AG09319 (cell line): ENCODE measurements at regions not wholly inside any gene's neighbourhood (a gene's known extent, or its start where the extent isn't known, plus 50 kb on each side); places are given as distances from the start of the nearest gene placed in this dataset.
"Not testable (repeated sequence)": the region's sequence is repeated elsewhere in the genome, so short reads cannot be mapped to it uniquely, and the experiment has no call there.

Experiments used
- DNase-seq: peaks from one replicate; pipeline ENCODE4 v3.0.0-alpha.2; 2010; ENCODE audit warnings: low read depth; ENCODE audit errors: extremely low read depth
- CTCF ChIP-seq: IDR thresholded peaks from 2 replicates; pipeline ENCODE4 v1.5.1; 2011; ENCODE audit warnings: low read depth, mild to moderate bottlenecking, inconsistent platforms, low read length, moderate library complexity

- no peak for DNase-seq
- no peak for TF ChIP-seq CTCF
Measured at GRCh38 chr16:87032554-87032953, 284.6 kb downstream of the C16orf95 start.

DNA sequence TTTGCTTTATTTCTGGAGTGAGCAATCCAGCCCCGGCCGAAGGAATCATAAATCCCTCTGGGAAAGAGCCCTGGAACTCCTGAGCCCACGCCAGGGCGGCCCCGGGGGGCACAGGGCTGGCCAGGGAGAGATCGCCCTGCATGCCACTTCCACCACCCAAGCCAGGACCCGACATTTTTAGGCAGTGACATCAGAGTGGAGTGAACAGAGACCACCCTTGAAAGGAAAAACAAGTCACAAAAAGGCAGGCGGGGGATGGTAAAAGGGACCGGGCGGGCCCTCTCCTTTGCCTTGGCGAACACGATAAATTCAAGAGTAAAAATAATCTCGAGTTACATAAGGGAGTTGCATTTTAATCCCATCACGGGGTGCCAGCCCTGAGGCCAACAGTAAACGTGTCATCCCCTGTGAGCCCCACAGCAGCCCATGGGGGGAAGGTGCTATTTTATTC, 284.1 kb downstream of the C16orf95 start:
- DNase-seq: no peak
- TF ChIP-seq CTCF: no peak

- no peak for TF ChIP-seq CTCF
- no peak for DNase-seq
Measured at GRCh38 chr16:87033541-87034300, 283.5 kb downstream of the C16orf95 start.

DNA sequence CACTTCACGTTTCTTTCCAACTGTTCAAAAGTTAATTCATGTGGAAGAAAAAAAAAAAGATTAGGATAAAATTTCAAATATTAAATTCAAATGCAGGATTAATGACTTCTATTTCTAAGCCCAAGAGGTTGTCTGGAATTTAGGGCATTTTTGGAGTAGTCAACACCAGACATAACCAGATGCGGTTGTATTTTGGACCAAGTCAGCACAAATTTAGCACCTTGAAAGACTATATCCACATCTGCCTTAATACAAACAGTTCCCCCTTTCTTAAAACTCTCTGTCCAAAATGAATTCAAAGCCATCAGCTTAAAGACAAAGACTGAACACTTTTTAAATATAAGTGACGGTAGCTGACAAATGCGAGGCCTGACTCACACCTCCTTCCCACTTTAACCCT, 282.9 kb downstream of the C16orf95 start:
- no peak for TF ChIP-seq CTCF
- no peak for DNase-seq

DNA sequence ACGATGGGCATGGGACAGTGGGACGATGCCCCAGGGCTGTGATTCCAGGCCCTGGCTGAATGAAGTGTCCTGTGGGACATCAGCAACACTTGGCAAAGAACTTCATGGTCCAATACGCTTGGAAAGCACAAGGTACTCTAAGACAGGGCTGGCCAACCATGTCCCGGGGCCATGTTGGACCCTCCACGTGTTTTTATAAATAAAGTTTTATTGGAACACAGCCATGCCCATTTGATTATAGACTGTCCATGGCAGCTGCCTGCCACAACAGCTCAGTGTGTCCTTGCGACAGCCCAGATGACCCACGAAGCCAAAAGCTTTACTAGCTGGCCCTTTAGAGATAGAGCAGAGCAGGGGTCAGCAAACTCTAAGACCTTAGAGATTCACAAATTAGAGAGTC, 282.1 kb downstream of the C16orf95 start:
- TF ChIP-seq CTCF: no peak
- DNase-seq: no peak

DNA sequence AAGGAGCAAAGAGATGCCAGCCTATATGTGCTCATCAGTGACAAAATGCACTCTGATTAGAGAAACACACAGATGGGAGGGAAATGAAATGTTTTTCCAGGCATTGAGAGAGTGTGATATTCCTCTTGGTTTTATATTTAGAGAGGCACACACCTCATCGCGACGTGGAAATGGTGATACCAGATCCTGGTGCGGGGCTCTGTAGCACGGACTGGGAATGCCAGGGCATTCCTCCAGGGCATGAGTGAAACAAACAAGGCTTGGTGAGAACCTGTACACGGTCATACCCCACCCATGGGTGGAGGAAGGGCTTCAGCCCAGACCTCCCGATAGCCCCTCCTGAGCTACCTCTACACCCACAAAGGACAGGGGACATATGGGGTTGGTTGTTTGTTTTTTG, 280.2 kb downstream of the C16orf95 start:
- no peak for TF ChIP-seq CTCF
- no peak for DNase-seq

- DNase-seq: not testable (repeated sequence)
Measured at GRCh38 chr16:87038528-87038927, 278.7 kb downstream of the C16orf95 start.
